ENCODE measurements at regions not wholly inside any gene's neighbourhood (a gene's known extent, or its start where the extent isn't known, plus 50 kb on each side); places are given as distances from the start of the nearest gene placed in this dataset.

- CTCF ChIA-PET, result no interaction called here
- Mint-ChIP-seq H3K9me3 (peaks cover 16% of the 10 kb centered on the region), H3K36me3 (no peaks in the 10 kb centered on the region), H3K4me3 (no peak overlapping the region), H3K4me1 (ENCODE audit: low read depth) (no peaks in the 10 kb centered on the region), H3K27ac (no peak overlapping the region), H3K27me3 (no peaks in the 10 kb centered on the region)
- intact Hi-C loops (cut with micrococcal nuclease), result no loop called here
- no peak for DNase-seq
- POLR2A ChIA-PET, result no interaction called here
Observed at GRCh38 chr7:85673876-85674275, 487.0 kb upstream of the SEMA3D start.

GRCh38 chr7:85669225-85669624 lies 482.4 kb upstream of the SEMA3D start:
- H3K4me3 Mint-ChIP-seq, result no peak overlapping the region
- intact Hi-C loops (cut with micrococcal nuclease), result no loop called here
- DNase-seq, result no peak
- H3K9me3 Mint-ChIP-seq, result peaks cover 9% of the 10 kb centered on the region
- ChIA-PET CTCF (interaction anchor here (0.5 kb wide), 1 partner anchor 956 kb away, joined by 3 read pairs; no protein-coding TSS in a partner anchor), POLR2A (no interaction called here)
- H3K36me3 Mint-ChIP-seq, result no peaks in the 10 kb centered on the region
- H3K27ac Mint-ChIP-seq, result no peak overlapping the region
- no peaks in the 10 kb centered on the region for H3K4me1 Mint-ChIP-seq (ENCODE audit: low read depth)
- no peaks in the 10 kb centered on the region for H3K27me3 Mint-ChIP-seq

GRCh38 chr7:85664341-85664740 lies 477.5 kb upstream of the SEMA3D start:
- Mint-ChIP-seq H3K9me3 (peaks cover 4% of the 10 kb centered on the region), H3K4me1 (ENCODE audit: low read depth) (no peaks in the 10 kb centered on the region), H3K27me3 (no peaks in the 10 kb centered on the region), H3K4me3 (no peak overlapping the region), H3K36me3 (no peaks in the 10 kb centered on the region), H3K27ac (no peak overlapping the region)
- POLR2A ChIA-PET, result interaction anchor here (0.6 kb wide), 1 partner anchor 45 kb away, joined by 3 read pairs; no protein-coding TSS in a partner anchor
- intact Hi-C loops (cut with micrococcal nuclease), result no loop called here
- CTCF ChIA-PET, result no interaction called here
- DNase-seq, result no peak

GRCh38 chr7:85659364-85659763 lies 472.5 kb upstream of the SEMA3D start:
- CTCF ChIA-PET, result no interaction called here
- Mint-ChIP-seq H3K36me3 (no peaks in the 10 kb centered on the region), H3K27ac (no peak overlapping the region), H3K4me3 (no peak overlapping the region), H3K9me3 (peaks cover 7% of the 10 kb centered on the region), H3K27me3 (no peaks in the 10 kb centered on the region), H3K4me1 (ENCODE audit: low read depth) (no peaks in the 10 kb centered on the region)
- intact Hi-C loops (cut with micrococcal nuclease), result no loop called here
- DNase-seq, result no peak
- POLR2A ChIA-PET, result no interaction called here

GRCh38 chr7:85655252-85655651 lies 468.4 kb upstream of the SEMA3D start:
- Mint-ChIP-seq H3K4me3 (no peak overlapping the region), H3K4me1 (ENCODE audit: low read depth) (no peaks in the 10 kb centered on the region), H3K9me3 (peaks cover 3% of the 10 kb centered on the region), H3K27me3 (no peaks in the 10 kb centered on the region), H3K36me3 (no peaks in the 10 kb centered on the region), H3K27ac (no peak overlapping the region)
- CTCF ChIA-PET, result no interaction called here
- DNase-seq, result no peak
- POLR2A ChIA-PET, result no interaction called here
- intact Hi-C loops (cut with micrococcal nuclease), result no loop called here

GRCh38 chr7:85644272-85644671 lies 457.4 kb upstream of the SEMA3D start:
- DNase-seq, result no peak
- no peaks in the 10 kb centered on the region for H3K36me3 Mint-ChIP-seq
- POLR2A ChIA-PET, result no interaction called here
- intact Hi-C loops (cut with micrococcal nuclease), result no loop called here
- peaks cover 5% of the 10 kb centered on the region for H3K9me3 Mint-ChIP-seq
- H3K27me3 Mint-ChIP-seq, result no peaks in the 10 kb centered on the region
- no peak overlapping the region for H3K4me3 Mint-ChIP-seq
- CTCF ChIA-PET, result no interaction called here
- no peak overlapping the region for H3K27ac Mint-ChIP-seq
- H3K4me1 Mint-ChIP-seq (ENCODE audit: low read depth), result no peaks in the 10 kb centered on the region

GRCh38 chr7:85641331-85641730 lies 454.5 kb upstream of the SEMA3D start:
- CTCF ChIA-PET, result no interaction called here
- Mint-ChIP-seq H3K4me3 (no peak overlapping the region), H3K27me3 (no peaks in the 10 kb centered on the region), H3K4me1 (ENCODE audit: low read depth) (no peaks in the 10 kb centered on the region), H3K36me3 (no peaks in the 10 kb centered on the region), H3K27ac (no peak overlapping the region), H3K9me3 (peaks cover 7% of the 10 kb centered on the region)
- POLR2A ChIA-PET, result no interaction called here
- DNase-seq, result no peak
- intact Hi-C loops (cut with micrococcal nuclease), result no loop called here

- intact Hi-C loops (cut with micrococcal nuclease), result no loop called here
- Mint-ChIP-seq H3K27me3 (no peaks in the 10 kb centered on the region), H3K36me3 (no peaks in the 10 kb centered on the region), H3K9me3 (peaks cover 5% of the 10 kb centered on the region), H3K27ac (no peak overlapping the region), H3K4me1 (ENCODE audit: low read depth) (no peaks in the 10 kb centered on the region), H3K4me3 (no peak overlapping the region)
- no peak for DNase-seq
- POLR2A ChIA-PET, result no interaction called here
- CTCF ChIA-PET, result no interaction called here
Observed at GRCh38 chr7:85638394-85638793, 451.5 kb upstream of the SEMA3D start.

- intact Hi-C loops (cut with micrococcal nuclease), result no loop called here
- H3K27ac Mint-ChIP-seq, result no peak overlapping the region
- POLR2A ChIA-PET, result no interaction called here
- no peaks in the 10 kb centered on the region for H3K27me3 Mint-ChIP-seq
- H3K9me3 Mint-ChIP-seq, result peaks cover 5% of the 10 kb centered on the region
- CTCF ChIA-PET, result no interaction called here
- H3K4me1 Mint-ChIP-seq (ENCODE audit: low read depth), result no peaks in the 10 kb centered on the region
- H3K36me3 Mint-ChIP-seq, result no peaks in the 10 kb centered on the region
- no peak overlapping the region for H3K4me3 Mint-ChIP-seq
- no peak for DNase-seq
Observed at GRCh38 chr7:85634951-85635350, 448.1 kb upstream of the SEMA3D start.

GRCh38 chr7:85630904-85631600 lies 444.2 kb upstream of the SEMA3D start:
- Mint-ChIP-seq H3K9me3 (peaks cover 5% of the 10 kb centered on the region), H3K27ac (no peak overlapping the region), H3K27me3 (no peaks in the 10 kb centered on the region), H3K4me3 (no peak overlapping the region), H3K36me3 (no peaks in the 10 kb centered on the region), H3K4me1 (ENCODE audit: low read depth) (no peaks in the 10 kb centered on the region)
- intact Hi-C loops (cut with micrococcal nuclease), result no loop called here
- ChIA-PET POLR2A (no interaction called here), CTCF (no interaction called here)
- no peak for DNase-seq

GRCh38 chr7:85627791-85628586 lies 441.1 kb upstream of the SEMA3D start:
- CTCF ChIA-PET, result no interaction called here
- Mint-ChIP-seq H3K27me3 (no peaks in the 10 kb centered on the region), H3K27ac (no peak overlapping the region), H3K9me3 (peaks cover 8% of the 10 kb centered on the region), H3K4me3 (no peak overlapping the region), H3K4me1 (ENCODE audit: low read depth) (no peaks in the 10 kb centered on the region), H3K36me3 (no peaks in the 10 kb centered on the region)
- DNase-seq, result no peak
- POLR2A ChIA-PET, result no interaction called here
- intact Hi-C loops (cut with micrococcal nuclease), result no loop called here

GRCh38 chr7:85622059-85622458 lies 435.2 kb upstream of the SEMA3D start:
- intact Hi-C loops (cut with micrococcal nuclease), result no loop called here
- Mint-ChIP-seq H3K9me3 (peaks cover 8% of the 10 kb centered on the region), H3K27ac (no peak overlapping the region), H3K27me3 (no peaks in the 10 kb centered on the region), H3K4me3 (no peak overlapping the region), H3K4me1 (ENCODE audit: low read depth) (no peaks in the 10 kb centered on the region), H3K36me3 (no peaks in the 10 kb centered on the region)
- POLR2A ChIA-PET, result no interaction called here
- DNase-seq, result no peak
- CTCF ChIA-PET, result no interaction called here
